ENCODE measurements at regions not wholly inside any gene's neighbourhood (a gene's known extent, or its start where the extent isn't known, plus 50 kb on each side); places are given as distances from the start of the nearest gene placed in this dataset.

DNA sequence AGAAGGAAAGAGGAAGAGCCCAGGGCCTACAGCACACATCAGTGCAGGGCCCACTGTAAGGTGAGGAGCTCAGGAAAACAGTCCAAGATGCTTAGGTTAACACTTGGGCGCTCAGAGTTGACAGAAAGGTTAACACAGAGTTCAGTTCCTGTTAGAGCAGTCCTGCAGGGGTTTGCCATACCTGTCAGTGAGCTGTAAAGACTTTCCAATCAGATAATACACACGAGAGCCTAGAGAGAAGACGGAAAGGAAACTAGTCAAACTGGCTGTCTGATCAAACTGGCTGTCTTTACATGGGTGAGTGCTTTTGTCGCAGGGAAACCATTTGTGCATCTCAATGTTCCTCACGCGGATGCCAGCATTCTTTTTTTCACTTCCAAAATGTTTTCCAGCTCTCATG, 61.4 kb upstream of the ARHGEF26 start:
- ChIA-PET CTCF (no interaction called here), POLR2A (no interaction called here)
- Mint-ChIP-seq H3K4me1 (no peaks in the 10 kb centered on the region), H3K27me3 (peaks cover 2% of the 10 kb centered on the region), H3K9me3 (ENCODE audit: low read depth) (no peaks in the 10 kb centered on the region), H3K4me3 (no peak overlapping the region), H3K27ac (no peak overlapping the region), H3K36me3 (ENCODE audit: low read depth) (no peaks in the 10 kb centered on the region)
- DNase-seq (no peak), ATAC-seq (no peak)
- intact Hi-C loops (cut with DNase I, micrococcal nuclease) = no loop called here

DNA sequence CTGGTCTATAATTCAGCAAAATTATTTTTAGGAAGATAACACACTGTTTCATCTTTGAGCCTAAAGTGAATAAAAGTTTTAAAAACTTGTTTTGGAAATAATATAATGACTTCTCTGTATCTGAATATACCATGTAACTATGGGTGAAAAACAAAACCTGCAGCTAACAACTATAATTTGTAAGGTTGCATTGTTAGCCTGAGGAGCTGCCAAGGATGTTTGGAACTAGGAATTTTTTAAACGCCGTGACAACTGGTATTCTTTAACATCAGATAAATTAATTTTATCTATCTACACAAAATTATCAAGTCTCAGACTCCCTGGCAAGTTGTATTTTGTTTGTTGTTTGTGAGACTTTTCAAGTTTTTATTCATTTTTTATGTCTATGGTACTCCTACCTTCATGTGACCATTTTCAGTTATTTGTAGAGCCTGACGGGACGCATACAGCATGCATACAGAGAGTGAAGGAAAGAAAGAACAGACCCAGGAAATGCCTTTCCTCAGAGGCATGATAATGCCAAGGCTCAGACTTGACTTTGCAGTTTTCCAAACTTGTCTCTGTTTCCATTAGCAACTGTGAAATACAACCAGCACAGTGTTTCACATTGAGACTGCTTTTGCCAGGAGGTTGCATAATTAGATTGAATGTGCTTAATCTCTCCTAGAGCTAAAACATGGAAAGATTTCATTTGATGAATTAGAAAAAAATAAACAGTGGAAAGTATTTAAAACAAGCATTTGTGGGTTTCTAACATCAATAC, 60.8 kb upstream of the ARHGEF26 start:
- ChIA-PET CTCF (no interaction called here), POLR2A (no interaction called here)
- Mint-ChIP-seq H3K27ac (no peak overlapping the region), H3K36me3 (ENCODE audit: low read depth) (no peaks in the 10 kb centered on the region), H3K27me3 (peaks cover 2% of the 10 kb centered on the region), H3K4me1 (no peaks in the 10 kb centered on the region), H3K4me3 (no peak overlapping the region), H3K9me3 (ENCODE audit: low read depth) (no peaks in the 10 kb centered on the region)
- no peak for ATAC-seq
- DNase-seq = no peak
- intact Hi-C loops (cut with DNase I, micrococcal nuclease) = no loop called here

DNA sequence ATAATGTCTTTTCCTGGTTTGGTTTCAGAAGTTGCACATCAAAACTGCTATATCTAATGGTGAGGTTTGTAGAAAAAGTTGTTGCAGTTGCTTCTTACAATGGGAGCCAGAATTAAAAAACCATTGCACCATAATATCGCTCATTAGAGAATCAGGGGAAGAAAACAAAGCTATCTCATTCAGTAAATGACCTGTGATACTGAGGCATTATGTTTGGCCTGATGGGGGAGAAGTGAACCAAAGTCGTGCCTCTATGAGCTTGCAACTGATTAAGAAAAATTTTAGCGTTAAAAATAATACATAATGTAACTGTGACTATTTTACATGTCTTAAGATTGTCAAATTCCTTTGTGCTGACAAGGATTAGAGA, 60.2 kb upstream of the ARHGEF26 start:
- H3K4me1 Mint-ChIP-seq = no peaks in the 10 kb centered on the region
- peaks cover 2% of the 10 kb centered on the region for H3K27me3 Mint-ChIP-seq
- no peak overlapping the region for H3K4me3 Mint-ChIP-seq
- H3K9me3 Mint-ChIP-seq (ENCODE audit: low read depth) = no peaks in the 10 kb centered on the region
- intact Hi-C loops (cut with DNase I, micrococcal nuclease) = no loop called here
- no peak overlapping the region for H3K27ac Mint-ChIP-seq
- DNase-seq (no peak), ATAC-seq (no peak)
- ChIA-PET CTCF (no interaction called here), POLR2A (no interaction called here)
- no peaks in the 10 kb centered on the region for H3K36me3 Mint-ChIP-seq (ENCODE audit: low read depth)

DNA sequence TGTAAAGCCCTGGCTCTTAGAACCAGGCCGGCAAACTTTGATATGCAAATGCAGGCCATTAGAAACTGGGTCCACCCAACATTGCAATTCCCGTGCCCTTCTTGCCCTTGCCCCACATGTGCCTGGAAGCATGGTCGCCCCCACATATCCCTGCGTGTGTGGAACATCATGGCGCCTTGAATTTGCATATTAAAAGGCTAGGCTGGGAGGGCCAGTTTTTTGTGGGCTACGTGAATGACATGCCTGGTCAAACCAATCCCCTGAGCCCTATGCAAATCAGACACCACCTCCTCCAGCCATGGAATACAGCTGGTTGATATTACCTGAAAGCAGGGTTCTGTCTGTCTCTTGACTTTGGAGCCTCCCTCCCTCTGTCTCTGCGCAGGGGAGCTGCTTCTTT, 58.7 kb upstream of the ARHGEF26 start:
- DNase-seq = no peak
- Mint-ChIP-seq H3K27ac (no peak overlapping the region), H3K36me3 (ENCODE audit: low read depth) (no peaks in the 10 kb centered on the region), H3K4me1 (no peaks in the 10 kb centered on the region), H3K27me3 (peaks cover 7% of the 10 kb centered on the region), H3K9me3 (ENCODE audit: low read depth) (peaks cover 3% of the 10 kb centered on the region), H3K4me3 (no peak overlapping the region)
- no peak for ATAC-seq
- POLR2A ChIA-PET = no interaction called here
- CTCF ChIA-PET = interaction anchor here (0.9 kb wide), 1 partner anchor 18 kb away, joined by 3 read pairs; no protein-coding TSS in a partner anchor
- intact Hi-C loops (cut with DNase I, micrococcal nuclease) = no loop called here

DNA sequence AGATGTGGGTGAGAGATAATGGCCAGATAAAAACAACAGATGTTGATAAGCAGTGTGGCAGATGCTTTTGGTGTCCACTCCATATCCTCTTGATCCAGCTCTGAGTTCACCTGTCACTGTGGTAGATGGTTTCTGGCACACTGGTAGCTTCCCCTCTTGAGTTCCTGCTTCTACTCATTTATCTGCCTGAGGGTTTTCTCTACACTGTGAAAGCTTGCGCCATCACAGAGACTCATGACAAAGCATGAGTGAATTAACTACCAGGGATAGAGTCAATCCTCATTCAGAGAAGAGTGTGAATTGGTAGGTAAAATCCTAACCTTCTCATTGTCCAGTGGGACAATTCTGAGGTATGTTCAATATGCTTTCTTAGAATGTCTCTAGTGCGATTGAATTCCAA, 50.0 kb upstream of the ARHGEF26 start:
- H3K9me3 Mint-ChIP-seq (ENCODE audit: low read depth) = peaks cover 3% of the 10 kb centered on the region
- no peaks in the 10 kb centered on the region for H3K36me3 Mint-ChIP-seq (ENCODE audit: low read depth)
- H3K4me3 Mint-ChIP-seq = no peak overlapping the region
- H3K27me3 Mint-ChIP-seq = peaks cover 8% of the 10 kb centered on the region
- intact Hi-C loops (cut with DNase I, micrococcal nuclease) = no loop called here
- no peak for DNase-seq
- no peaks in the 10 kb centered on the region for H3K4me1 Mint-ChIP-seq
- CTCF ChIA-PET = no interaction called here
- POLR2A ChIA-PET = no interaction called here
- ATAC-seq = no peak
- H3K27ac Mint-ChIP-seq = no peak overlapping the region

Data from activated CD4-positive, alpha-beta T cell treated with anti-CD3 and anti-CD28 coated beads for 36 hours (primary cell).